ENCODE measurements at regions not wholly inside any gene's neighbourhood (a gene's known extent, or its start where the extent isn't known, plus 50 kb on each side); places are given as distances from the start of the nearest gene placed in this dataset.

DNA sequence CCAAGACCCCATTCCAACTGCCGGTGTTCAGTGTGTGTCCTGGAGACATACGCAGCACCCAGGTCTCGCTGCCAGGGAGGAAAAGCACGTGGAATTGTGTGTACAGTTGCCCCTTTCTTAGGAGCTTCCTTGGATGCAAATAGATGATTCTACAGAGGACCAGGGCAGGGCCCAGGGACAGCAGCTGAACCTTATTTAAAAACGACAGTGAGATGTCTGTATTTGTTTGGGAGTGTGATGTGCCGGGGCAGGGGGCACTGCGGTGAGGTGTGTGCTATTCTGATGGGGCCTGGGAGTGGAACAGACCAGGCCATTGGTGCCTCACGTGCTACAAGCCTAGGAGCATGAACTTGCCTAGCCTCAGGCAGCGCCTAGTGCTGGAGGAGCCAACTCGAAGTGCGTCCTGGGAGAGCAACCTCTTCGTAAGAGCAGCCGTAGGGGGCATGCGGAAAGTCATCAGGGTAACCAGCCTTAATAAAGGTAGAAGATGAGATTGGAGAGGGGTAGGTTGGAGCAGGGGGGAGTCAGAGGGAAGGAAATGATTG, 98.3 kb upstream of the ESRRB start:
- TF ChIP-seq EZH2 (IDR thresholded peaks at IDR 0.05; ENCODE audit: low read length, missing control alignments), result no peak
- TF ChIP-seq, protein P1, sequence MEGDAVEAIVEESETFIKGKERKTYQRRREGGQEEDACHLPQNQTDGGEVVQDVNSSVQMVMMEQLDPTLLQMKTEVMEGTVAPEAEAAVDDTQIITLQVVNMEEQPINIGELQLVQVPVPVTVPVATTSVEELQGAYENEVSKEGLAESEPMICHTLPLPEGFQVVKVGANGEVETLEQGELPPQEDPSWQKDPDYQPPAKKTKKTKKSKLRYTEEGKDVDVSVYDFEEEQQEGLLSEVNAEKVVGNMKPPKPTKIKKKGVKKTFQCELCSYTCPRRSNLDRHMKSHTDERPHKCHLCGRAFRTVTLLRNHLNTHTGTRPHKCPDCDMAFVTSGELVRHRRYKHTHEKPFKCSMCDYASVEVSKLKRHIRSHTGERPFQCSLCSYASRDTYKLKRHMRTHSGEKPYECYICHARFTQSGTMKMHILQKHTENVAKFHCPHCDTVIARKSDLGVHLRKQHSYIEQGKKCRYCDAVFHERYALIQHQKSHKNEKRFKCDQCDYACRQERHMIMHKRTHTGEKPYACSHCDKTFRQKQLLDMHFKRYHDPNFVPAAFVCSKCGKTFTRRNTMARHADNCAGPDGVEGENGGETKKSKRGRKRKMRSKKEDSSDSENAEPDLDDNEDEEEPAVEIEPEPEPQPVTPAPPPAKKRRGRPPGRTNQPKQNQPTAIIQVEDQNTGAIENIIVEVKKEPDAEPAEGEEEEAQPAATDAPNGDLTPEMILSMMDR (conservative IDR thresholded peaks at IDR 0.05 in 1 of 2, IDR thresholded peaks at IDR 0.05 in 1 of 2; ENCODE audit: low read depth in 1 of 2, low read length in 2 of 2), result no peak
- H3K4me2 ChIP-seq (ENCODE audit: extremely low read depth, insufficient read depth, low read length), result no peak overlapping the region

DNA sequence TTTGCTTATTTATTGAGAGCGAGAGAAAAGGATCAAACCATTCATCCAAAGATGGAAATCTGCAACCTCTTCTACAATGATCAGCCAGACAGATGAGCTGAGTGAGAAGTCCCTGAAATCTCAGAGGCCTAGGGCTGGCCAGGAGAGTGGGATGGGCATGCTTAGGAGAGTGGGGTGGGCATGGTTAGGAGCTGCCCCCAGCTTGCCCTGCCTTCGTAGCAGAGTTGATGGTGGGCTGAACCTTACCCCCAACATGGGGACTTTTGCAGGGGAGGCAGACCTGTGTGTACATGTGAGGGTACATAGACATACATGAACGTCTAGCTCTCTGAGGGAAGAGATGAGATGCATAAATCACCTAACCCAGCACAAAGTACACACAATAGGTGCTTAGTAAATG, 95.7 kb upstream of the ESRRB start:
- no peak overlapping the region for H3K9ac ChIP-seq (ENCODE audit: insufficient read depth, low read length)
- H2AFZ ChIP-seq (ENCODE audit: low read length), result no peak overlapping the region
- TF ChIP-seq, protein P1 (conservative IDR thresholded peaks at IDR 0.05 in 1 of 2, IDR thresholded peaks at IDR 0.05 in 1 of 2; ENCODE audit: low read depth in 1 of 2, low read length in 2 of 2), result no peak
- TF ChIP-seq EZH2 (IDR thresholded peaks at IDR 0.05; ENCODE audit: low read length, missing control alignments), result no peak
- H3K4me1 ChIP-seq (ENCODE audit: control insufficient read depth, extremely low read depth, insufficient read depth, low read length), result no peaks in the 10 kb centered on the region
- no peak overlapping the region for H3K4me3 ChIP-seq (replicated peaks in 1 of 4; ENCODE audit: control extremely low read depth in 1 of 4, insufficient read depth in 1 of 4, low read depth in 3 of 4, low read length in 4 of 4)
- H3K9me3 ChIP-seq (ENCODE audit: control insufficient read depth, insufficient read depth, low read depth, low read length), result no peaks in the 10 kb centered on the region
- no peak overlapping the region for H3K27ac ChIP-seq (ENCODE audit: insufficient read depth, low read length)
- H3K79me2 ChIP-seq (ENCODE audit: control insufficient read depth, insufficient read depth, low read length), result no peaks in the 10 kb centered on the region
- DNase-seq (ENCODE audit: low read depth in 2 of 2), result no peak
- no peak overlapping the region for H3K4me2 ChIP-seq (ENCODE audit: extremely low read depth, insufficient read depth, low read length)
- H3K27me3 ChIP-seq (ENCODE audit: control insufficient read depth, insufficient read depth, low read length), result no peaks in the 10 kb centered on the region
- no peaks in the 10 kb centered on the region for H3K36me3 ChIP-seq (ENCODE audit: control insufficient read depth, insufficient read depth, low read length)
- no peaks in the 10 kb centered on the region for H4K20me1 ChIP-seq (ENCODE audit: control insufficient read depth, extremely low read depth, insufficient read depth, low read length)

More for the DNA sequence above, 98.3 kb upstream of the ESRRB start:
- no peaks in the 10 kb centered on the region for H3K27me3 ChIP-seq (ENCODE audit: control insufficient read depth, insufficient read depth, low read length)
- no peak overlapping the region for H3K27ac ChIP-seq (ENCODE audit: insufficient read depth, low read length)
- H2AFZ ChIP-seq (ENCODE audit: low read length), result no peak overlapping the region
- H3K9ac ChIP-seq (ENCODE audit: insufficient read depth, low read length), result no peak overlapping the region
- no peaks in the 10 kb centered on the region for H4K20me1 ChIP-seq (ENCODE audit: control insufficient read depth, extremely low read depth, insufficient read depth, low read length)
- no peaks in the 10 kb centered on the region for H3K9me3 ChIP-seq (ENCODE audit: control insufficient read depth, insufficient read depth, low read depth, low read length)
- no peak overlapping the region for H3K4me3 ChIP-seq (replicated peaks in 1 of 4; ENCODE audit: control extremely low read depth in 1 of 4, insufficient read depth in 1 of 4, low read depth in 3 of 4, low read length in 4 of 4)
- no peaks in the 10 kb centered on the region for H3K36me3 ChIP-seq (ENCODE audit: control insufficient read depth, insufficient read depth, low read length)
- no peaks in the 10 kb centered on the region for H3K79me2 ChIP-seq (ENCODE audit: control insufficient read depth, insufficient read depth, low read length)
- H3K4me1 ChIP-seq (ENCODE audit: control insufficient read depth, extremely low read depth, insufficient read depth, low read length), result no peaks in the 10 kb centered on the region
- no peak for DNase-seq (ENCODE audit: low read depth in 2 of 2)

DNA sequence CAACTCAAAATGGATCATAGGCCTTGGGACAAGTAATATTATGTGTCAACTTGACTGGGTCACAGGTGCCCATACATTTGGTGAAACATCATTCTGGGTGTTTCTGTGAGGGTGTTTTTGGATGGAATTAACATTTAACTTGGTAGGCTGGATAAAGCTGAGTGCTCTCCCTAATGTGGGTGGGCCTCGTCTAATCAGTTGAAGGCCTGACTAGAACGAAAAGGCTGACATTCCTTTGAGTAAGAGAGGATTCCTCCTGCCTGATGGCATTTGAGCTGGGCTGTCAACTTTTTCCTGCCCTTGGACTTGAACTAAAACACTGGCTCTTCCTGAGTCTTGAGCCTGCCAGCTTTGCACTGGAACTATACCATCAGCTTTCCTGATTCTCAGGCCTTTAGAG, 93.4 kb upstream of the ESRRB start:
- Histone ChIP-seq H3K4me2 (ENCODE audit: extremely low read depth, insufficient read depth, low read length) (no peak overlapping the region), H3K27ac (ENCODE audit: insufficient read depth, low read length) (no peak overlapping the region), H3K79me2 (ENCODE audit: control insufficient read depth, insufficient read depth, low read length) (no peaks in the 10 kb centered on the region), H3K4me3 (replicated peaks in 1 of 4; ENCODE audit: control extremely low read depth in 1 of 4, insufficient read depth in 1 of 4, low read depth in 3 of 4, low read length in 4 of 4) (no peak overlapping the region), H3K9me3 (ENCODE audit: control insufficient read depth, insufficient read depth, low read depth, low read length) (no peaks in the 10 kb centered on the region), H2AFZ (ENCODE audit: low read length) (no peak overlapping the region), H4K20me1 (ENCODE audit: control insufficient read depth, extremely low read depth, insufficient read depth, low read length) (no peaks in the 10 kb centered on the region), H3K9ac (ENCODE audit: insufficient read depth, low read length) (no peak overlapping the region), H3K4me1 (ENCODE audit: control insufficient read depth, extremely low read depth, insufficient read depth, low read length) (no peaks in the 10 kb centered on the region), H3K36me3 (ENCODE audit: control insufficient read depth, insufficient read depth, low read length) (no peaks in the 10 kb centered on the region), H3K27me3 (ENCODE audit: control insufficient read depth, insufficient read depth, low read length) (no peaks in the 10 kb centered on the region)
- DNase-seq (ENCODE audit: low read depth in 2 of 2), result no peak
- TF ChIP-seq, protein P1 (conservative IDR thresholded peaks at IDR 0.05 in 1 of 2, IDR thresholded peaks at IDR 0.05 in 1 of 2; ENCODE audit: low read depth in 1 of 2, low read length in 2 of 2), result no peak
- TF ChIP-seq EZH2 (IDR thresholded peaks at IDR 0.05; ENCODE audit: low read length, missing control alignments), result no peak
